ENCODE measurements at regions not wholly inside any gene's neighbourhood (a gene's known extent, or its start where the extent isn't known, plus 50 kb on each side); places are given as distances from the start of the nearest gene placed in this dataset.
"Not testable (repeated sequence)": the region's sequence is repeated elsewhere in the genome, so short reads cannot be mapped to it uniquely, and the experiment has no call there.

GRCh38 chr11:27241311-27242122, 121.5 kb downstream of the CCDC34 start:
- DNase-seq = no peak

- DNase-seq = peak; percentile 42
Measured at GRCh38 chr11:27239305-27239942, 123.6 kb downstream of the CCDC34 start.

DNA sequence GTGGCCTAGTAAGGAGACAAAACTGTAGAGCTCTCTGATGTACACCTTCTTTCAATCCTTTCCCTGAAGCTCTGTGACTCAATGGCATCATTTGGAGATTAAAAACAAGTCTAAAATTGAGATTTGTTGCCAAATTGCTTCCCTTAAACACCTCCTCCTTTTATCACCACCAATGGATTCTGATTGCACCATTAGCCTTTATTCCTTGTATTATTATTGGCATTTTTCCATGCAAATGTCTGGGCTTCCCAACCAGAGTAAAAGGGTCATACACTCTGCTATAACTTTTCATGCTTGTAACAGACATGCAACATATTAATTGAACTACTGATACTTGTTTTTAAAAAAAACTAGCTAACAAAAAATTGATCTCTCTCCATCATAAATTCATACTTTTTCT, 124.2 kb downstream of the CCDC34 start:
- no peak for DNase-seq

DNA sequence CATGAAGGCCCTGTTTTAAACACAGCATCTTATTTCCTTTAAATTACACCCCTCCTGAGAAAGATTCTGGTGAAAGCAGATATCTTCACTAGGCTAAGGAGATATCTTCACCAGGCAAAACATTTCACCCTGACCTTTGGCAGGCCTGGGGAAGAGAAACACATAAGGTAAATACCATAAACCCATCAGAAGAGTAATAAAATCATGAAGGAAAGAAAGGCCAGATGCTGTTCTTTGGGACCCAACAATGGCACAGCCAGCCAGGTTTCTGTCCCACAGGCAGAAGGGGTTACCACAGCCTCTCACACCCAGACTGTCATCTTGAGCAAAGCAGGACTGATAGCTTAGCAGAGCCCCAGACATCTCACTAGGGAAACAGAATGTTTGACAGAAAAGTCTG, 125.4 kb downstream of the CCDC34 start:
- no peak for DNase-seq

DNA sequence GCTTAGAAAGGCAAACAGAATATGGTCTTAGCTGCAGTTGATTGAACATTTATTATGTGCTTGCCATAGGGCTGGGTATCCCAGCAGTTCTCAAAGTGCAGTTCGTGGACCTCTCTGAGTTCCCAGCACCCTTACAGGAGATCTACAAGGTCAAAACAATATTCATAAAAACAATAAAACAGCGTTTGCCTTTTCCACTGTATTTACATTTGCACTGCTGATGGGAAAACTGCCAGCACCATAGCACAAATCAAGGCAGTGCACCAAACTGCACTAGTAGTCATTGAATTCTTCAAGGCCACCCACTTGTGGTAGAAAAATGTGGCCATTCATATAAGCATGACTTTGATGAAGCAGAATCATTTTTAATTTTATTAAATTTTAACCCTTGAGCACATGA, 128.1 kb downstream of the CCDC34 start:
- no peak for DNase-seq

DNA sequence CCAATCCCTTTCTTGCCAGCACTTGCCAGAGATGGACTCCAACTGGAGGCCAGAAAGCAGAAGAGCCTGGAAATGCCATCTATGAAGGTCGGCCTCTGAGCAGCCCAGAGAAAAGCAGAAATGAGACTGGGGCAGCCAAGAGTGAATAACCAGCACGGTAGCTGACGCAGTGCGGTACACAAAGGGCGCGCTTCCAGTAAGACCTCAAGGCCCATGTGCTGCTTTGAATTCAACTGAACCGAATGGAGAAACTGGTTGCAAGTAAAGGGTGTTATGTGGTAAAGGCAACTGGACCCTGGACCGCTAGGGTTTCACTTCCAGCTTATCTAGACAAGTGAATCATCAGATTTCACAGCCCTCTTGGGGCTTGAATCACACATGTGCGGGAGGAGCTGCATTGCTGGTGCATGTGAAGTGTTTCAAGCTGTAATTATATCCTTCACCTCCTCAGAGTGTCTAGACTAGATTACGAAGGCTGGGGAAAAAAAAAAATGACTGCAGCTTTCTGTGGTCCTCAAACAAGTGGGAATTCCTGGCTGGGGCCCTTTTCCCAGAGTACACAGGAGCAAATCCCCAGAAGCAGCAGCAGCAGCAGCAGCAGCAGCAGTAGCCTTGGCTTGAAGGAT, 128.9 kb downstream of the CCDC34 start:
- DNase-seq = no peak

GRCh38 chr11:27233654-27234042, 129.4 kb downstream of the CCDC34 start:
- no peak for DNase-seq

GRCh38 chr11:27231530-27231929, 131.5 kb downstream of the CCDC34 start:
- no peak for DNase-seq

- no peak for DNase-seq
Measured at GRCh38 chr11:27230192-27230572, 132.8 kb downstream of the CCDC34 start.

- DNase-seq = no peak
Measured at GRCh38 chr11:27229511-27230191, 133.4 kb downstream of the CCDC34 start.

- no peak for DNase-seq
Measured at GRCh38 chr11:27228906-27229290, 134.1 kb downstream of the CCDC34 start.

DNA sequence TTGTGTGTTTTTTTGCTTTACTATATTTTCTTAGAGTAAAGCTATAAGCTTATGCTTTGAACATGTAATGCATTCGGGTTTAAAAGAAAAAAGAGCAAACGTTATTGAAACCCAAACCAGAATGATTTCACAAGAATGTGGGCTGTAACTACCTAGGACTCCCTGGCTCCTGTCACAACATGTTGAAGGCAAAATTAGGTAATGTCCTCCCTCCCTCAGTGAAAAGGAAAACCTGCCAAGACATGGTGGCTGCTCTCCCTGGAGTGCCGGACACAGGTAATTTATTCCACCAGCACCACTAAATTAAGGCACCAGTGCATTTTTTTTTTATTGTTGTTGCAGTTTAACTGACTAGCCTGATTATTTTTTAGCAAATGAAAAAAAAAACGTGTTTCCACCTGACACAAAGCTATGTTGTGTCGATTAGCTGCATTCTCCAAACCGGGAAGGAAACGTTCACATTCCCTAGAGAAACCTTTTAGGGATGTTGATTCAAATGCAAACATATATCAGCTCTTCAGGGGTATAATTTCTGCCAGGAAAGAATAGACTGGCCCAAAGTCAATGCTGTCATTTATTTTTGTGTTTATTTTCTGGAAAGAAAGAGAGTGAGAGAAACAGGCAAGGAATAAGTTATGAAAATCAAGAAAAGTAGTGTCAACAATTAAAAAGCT, 134.6 kb downstream of the CCDC34 start:
- DNase-seq = no peak

GRCh38 chr11:27227736-27228135, 135.3 kb downstream of the CCDC34 start:
- no peak for DNase-seq

- not testable (repeated sequence) for DNase-seq
Measured at GRCh38 chr11:27219487-27220039, 143.5 kb downstream of the CCDC34 start.

- no peak for DNase-seq
Measured at GRCh38 chr11:27218421-27219038, 144.5 kb downstream of the CCDC34 start.

GRCh38 chr11:27217948-27218420, 145.0 kb downstream of the CCDC34 start:
- no peak for DNase-seq

- DNase-seq = no peak
Measured at GRCh38 chr11:27217496-27217895, 145.5 kb downstream of the CCDC34 start.

GRCh38 chr11:27216270-27217149, 146.5 kb downstream of the CCDC34 start:
- DNase-seq = peak; percentile 30

DNA sequence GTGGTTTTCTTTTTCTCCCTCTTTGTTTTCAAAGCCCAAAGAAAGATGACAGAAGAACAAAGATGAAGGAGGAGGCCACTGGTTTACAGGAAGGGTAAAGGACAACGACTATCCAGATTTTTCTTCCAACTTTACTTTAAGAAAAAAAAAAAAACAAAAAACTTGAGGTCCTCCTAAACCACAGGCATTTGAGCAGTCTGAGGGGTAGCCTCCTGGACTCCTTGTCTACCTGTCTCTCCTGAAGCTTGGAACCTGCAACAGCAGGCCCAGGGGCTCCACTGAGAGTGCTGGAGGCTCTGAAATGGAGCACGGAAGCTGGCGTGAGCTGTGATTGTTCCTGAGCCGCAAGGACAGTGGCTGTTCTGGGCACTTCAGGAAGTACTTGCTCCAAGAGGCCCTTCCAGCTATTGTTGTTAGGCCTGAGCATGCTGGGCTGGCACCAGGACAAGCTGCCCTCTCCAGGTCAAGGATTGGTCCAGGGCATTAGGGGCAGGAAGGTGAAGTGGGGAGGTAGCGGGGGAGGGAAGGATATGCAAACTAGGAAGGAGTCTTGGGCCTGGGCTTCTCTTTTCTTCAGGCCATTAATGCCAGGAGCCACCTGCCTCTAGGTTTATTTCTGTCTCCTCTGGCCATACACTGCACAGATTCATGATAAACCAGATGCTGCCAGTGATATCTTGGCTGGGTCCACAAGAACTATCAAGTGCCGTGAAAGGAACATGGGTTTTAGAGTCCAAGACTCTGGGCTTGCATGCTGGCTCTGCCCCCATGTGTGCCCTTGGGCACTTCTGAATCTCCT, 147.3 kb downstream of the CCDC34 start:
- DNase-seq = no peak

DNA sequence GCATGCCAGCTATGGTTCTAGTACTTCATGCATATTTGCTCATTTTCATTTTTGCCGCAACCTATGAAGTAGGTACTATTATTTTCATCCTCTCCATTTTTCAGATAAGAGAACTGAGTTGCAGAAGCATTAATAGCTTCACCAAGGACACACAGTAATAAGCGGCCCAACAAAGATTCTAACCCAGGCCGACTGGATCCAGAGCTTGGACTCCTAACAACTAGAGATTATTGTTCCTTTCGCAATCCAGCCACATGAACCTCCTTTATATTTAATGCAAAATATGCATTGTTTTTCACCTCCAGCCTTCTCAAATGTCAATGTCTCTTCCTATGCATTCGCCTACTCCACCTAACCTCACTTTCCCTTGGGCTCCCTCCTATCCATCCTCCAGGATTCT, 148.3 kb downstream of the CCDC34 start:
- no peak for DNase-seq

All from SHP77 treated with DMSO at 0.1 percent for 48 hours (cell line).